ENCODE measurements at regions not wholly inside any gene's neighbourhood (a gene's known extent, or its start where the extent isn't known, plus 50 kb on each side); places are given as distances from the start of the nearest gene placed in this dataset.
"Not testable (repeated sequence)": the region's sequence is repeated elsewhere in the genome, so short reads cannot be mapped to it uniquely, and the experiment has no call there.

DNA sequence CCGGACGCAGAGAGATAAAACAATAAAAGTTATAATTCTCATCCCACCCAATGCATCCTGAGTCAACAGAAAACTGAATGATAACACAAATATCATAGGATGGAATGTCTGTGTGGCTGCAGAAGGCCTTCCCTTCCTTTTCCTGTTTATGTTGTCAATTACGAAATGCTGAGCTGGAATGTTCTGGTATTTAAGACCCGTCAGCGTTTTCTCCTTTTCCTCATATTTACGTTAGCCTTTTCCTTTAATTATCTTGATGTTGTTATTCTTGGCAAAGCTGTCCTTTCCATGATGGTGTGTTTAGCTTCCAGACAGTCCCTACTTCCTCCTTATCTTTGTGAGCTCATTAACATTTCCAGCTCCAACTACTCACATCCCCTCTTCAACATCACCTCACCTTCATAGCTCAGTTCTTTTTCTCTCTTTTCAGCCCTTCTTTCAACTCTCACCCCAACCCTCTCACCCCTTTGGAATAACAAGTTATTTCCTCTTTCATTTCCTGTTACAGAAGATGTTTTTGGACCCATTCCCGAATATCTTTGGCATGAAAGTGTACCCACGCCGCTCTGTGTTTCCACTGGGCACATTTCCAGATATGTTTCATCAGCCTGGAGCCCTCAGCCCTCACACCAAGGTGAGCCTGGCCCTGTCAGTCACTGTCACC, 221.6 kb downstream of the NR2F1-AS1 start:
- DNase-seq: no peak

GRCh38 chr5:93358176-93358575, 222.8 kb downstream of the NR2F1-AS1 start:
- DNase-seq: no peak

DNA sequence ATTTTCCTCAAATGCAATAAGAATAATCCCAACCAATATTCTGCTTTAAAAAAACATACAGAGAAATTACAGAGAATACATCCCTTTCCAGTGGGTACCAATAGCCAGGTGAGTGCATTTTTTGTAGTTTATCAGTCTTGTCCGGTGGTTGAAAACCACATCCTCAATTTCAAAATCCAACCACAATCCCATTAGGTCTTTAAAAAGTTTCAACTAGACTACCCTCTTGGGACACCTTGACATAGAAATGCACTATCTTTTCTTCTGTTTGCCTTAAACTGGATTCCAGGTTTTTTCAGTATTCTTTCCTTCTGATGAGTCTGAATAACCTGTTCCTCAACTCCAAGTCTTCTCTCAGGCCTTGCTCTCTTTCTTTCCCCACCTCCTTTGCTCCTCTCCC, 223.3 kb downstream of the NR2F1-AS1 start:
- no peak for DNase-seq

DNA sequence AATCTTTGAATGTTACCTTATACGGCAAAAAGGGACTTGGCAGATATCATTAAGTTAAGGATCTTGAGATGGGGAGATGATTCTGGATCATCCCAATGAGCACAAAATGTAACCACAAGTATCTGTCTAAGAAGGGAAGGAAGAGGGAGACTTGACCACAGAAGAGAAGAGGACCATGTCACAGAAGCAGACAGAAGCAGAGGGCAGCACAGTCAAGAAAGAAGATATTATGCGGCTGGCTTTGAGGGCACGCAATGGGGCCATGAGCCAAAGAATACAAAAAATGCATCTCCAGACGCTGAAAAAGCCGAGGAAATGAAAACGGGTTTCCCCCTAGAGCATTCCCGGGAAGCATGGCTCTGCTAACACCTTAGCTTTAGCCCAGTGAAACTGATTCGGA, 225.3 kb downstream of the NR2F1-AS1 start:
- no peak for DNase-seq

GRCh38 chr5:93352186-93352585, 228.8 kb downstream of the NR2F1-AS1 start:
- DNase-seq: no peak

- no peak for DNase-seq
Observed at GRCh38 chr5:93349613-93350012, 231.4 kb downstream of the NR2F1-AS1 start.

- no peak for DNase-seq
Observed at GRCh38 chr5:93348231-93348630, 232.8 kb downstream of the NR2F1-AS1 start.

DNA sequence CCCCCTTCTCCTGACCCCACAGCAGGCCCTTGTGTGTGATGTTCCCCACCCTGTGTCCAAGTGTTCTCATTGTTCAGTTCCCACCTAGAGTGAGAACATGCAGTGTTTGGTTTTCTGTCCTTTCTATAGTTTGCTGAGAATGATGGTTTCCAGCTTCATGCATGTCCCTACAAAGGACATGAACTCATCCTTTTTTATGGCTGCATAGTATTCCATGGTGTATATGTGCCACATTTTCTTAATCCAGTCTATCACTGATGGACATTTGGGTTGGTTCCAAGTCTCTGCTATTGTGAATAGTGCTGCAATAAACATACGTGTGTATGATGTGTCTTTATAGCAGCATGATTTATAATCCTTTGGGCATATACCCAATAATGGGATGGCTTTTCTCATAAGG, 234.2 kb downstream of the NR2F1-AS1 start:
- DNase-seq: not testable (repeated sequence)

DNA sequence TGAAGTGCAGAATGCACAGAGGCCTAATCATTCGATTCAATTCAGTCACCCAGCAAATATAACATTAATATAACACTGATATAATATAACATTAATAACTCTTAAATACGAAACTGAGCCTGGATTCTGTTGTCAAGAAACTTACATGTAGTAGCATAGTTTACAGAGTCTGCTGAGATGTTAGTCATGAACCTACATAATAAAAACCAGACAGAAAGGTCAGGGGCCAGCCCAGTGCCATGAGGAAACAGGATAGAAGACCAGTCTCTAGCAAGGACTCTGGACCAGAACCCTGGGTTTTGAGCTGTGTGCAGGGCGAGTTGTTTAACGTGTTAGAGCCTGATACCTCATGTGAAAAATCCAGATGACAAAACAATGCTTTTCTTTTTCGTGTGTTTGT, 234.7 kb downstream of the NR2F1-AS1 start:
- DNase-seq: no peak

DNA sequence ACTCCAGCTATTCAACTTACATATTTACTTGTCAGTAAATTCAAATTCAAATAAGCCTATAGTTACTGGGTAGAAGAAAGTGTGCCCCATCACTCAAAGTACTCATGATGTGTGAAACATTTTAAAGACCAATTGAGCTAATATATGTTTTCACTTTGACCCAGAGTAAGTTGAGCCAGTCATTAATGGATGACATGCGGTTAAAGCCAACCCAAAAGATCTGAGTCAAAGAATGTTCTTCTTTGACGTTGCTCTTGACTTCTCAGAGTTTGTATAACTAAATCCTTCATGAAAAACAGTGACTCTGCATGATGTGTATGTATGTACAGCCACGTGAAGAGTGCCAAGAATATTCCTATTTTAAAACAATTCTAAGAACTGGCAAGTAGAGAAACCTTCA, 237.4 kb downstream of the NR2F1-AS1 start:
- DNase-seq: no peak

DNA sequence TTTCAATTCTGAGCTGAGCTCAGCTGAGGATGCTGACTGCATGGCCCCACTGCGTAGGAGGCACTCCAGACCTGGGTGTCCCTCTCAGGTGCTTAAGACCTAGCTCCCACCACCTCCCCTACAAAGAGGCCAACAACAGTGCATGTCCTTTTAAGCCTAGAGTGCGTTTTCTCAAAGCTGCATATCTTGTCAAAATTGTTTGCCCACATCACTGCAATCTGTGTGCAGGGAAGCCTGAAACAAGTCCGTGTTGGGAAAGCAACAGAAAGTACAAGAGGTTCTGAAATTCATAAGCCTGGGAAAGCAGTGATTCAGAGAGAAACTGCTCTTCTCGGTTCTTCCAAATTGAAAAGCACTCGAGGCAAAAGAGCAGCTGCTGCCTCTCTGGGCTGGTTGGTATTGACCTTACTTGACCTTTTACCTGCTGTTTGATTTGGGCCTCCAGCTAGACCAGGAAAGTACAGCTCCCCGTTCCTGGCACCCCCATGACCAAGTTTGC, 238.4 kb downstream of the NR2F1-AS1 start:
- no peak for DNase-seq

GRCh38 chr5:93340881-93341280, 240.1 kb downstream of the NR2F1-AS1 start:
- no peak for DNase-seq

- DNase-seq: no peak
Observed at GRCh38 chr5:93337138-93337537, 243.9 kb downstream of the NR2F1-AS1 start.

DNA sequence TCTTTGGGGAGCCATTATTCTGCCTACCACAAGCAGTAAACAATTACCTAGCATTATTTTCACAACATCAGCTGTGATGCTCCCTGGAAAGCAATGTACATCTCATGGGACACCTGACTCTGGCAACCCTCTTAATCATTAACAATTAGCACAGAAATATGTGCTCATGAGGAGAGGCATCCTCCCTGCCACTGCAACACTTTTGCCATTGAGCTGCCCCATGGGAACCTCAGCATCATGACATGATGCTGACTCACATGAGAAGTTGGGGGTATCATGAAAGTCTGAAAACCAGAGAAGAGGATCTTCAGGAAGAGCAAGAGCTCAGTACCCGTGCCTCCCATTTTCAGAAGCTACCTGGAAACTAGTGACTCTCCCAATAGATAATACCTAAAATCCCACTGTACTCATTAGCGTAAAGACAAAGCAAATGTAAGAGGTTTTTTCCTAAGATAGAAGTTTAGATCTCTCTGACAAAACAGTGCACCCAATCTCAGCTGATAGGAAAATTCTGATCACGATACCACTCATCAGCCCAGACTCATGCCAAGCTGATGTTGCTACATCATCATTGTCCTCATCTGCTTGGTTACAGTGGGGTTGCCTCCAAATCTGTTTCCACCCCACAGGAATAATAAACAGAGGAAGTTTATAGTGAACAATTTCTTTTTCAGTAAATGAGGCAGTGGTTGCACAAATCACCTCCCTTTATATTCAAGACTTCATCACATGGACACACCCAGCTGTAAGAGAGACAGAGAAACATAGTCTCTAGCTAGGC, 244.5 kb downstream of the NR2F1-AS1 start:
- DNase-seq: no peak

DNA sequence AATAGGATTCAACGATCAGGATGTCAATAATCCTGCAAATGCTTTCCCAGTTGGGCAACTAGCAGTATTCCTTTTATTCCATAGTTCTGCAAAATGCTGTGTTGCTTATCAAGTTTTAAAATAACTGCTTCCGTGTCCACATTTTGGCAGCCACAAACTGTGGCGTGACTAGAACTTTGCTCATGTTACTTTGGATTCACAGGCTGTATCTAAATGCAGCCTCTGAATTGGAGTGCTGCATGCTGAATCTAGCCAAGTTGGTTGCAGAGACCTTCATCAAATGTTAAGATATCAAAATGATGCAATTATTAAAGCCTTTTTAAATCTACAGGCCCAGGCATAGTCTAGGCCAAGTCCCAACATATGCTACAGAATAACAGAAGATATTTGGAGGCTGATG, 249.2 kb downstream of the NR2F1-AS1 start:
- DNase-seq: no peak

DNA sequence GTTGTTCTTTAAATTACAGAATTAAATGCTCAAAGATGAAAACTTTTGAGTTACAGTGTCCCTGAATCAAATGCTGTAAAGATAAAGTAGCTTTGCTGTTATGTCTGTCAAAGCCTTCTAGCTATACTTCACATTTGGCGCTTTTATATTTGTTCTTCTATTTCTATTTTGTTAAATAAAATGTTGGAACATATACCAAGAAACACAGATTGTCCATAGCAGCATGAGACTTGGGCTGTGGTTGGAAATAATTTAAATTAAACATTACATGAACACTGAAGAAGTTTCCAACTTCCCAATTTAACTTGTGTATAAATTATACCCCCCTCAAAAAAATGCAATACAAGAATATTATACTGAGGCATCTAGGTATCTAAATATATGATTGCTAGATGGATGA, 249.8 kb downstream of the NR2F1-AS1 start:
- DNase-seq: no peak

- DNase-seq: no peak
Observed at GRCh38 chr5:93330506-93330905, 250.5 kb downstream of the NR2F1-AS1 start.

GRCh38 chr5:93329756-93330155, 251.3 kb downstream of the NR2F1-AS1 start:
- DNase-seq: no peak

- DNase-seq: no peak
Observed at GRCh38 chr5:93328833-93329232, 252.2 kb downstream of the NR2F1-AS1 start.

- DNase-seq: no peak
Observed at GRCh38 chr5:93327605-93328004, 253.4 kb downstream of the NR2F1-AS1 start.

GRCh38 chr5:93325946-93326345, 255.1 kb downstream of the NR2F1-AS1 start:
- no peak for DNase-seq

DNA sequence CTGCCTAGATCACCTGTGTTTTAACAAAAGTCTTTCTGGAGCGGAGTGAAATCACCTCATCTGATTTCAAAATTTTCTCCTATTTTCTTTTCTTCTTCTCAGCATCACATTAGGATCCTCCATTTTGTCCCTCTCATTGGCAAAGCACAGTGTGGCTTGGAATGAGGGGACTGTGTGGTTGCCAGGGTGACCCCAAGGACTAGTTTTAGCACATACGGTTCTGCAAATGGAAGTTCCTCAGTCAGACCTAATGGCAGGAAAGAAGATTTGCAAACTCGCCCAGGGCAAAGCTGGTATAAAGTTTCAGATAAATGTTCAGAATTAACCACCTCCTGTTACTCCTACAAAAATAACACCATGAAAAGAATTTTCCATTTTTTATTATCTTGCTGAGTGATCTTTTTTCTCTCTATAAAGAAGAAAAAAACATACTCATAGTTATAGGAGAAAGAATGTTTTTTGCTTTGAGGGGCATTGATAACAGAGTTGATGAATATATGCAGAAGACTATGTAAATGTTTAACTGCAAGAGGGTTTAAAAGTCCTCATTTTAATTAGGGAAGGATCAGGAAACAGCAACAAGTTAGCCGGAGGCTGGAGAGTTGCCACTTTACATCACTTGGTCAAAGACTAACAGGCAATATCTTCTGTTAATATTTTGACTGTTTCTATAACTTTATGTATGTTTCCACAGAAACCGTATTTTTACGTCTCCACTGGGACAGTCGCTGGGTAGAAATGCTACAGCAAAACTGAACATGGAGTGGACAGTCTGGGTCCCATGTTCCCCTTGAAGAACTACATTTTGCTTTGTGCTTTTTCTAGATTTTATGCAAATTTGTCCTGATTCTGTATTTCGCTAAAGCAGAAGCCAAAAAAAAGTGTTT, 257.8 kb downstream of the NR2F1-AS1 start:
- no peak for DNase-seq

GRCh38 chr5:93320920-93321445, 260.0 kb downstream of the NR2F1-AS1 start:
- no peak for DNase-seq

Measured in stimulated activated naive CD4-positive, alpha-beta T cell (primary cell).